ENCODE measurements at regions not wholly inside any gene's neighbourhood (a gene's known extent, or its start where the extent isn't known, plus 50 kb on each side); places are given as distances from the start of the nearest gene placed in this dataset.

GRCh38 chrX:42466332-42467046 lies 311.5 kb downstream of the PPP1R2C start:
- H2AFZ ChIP-seq (ENCODE audit: low read length) = no peak overlapping the region
- H3K4me3 ChIP-seq (ENCODE audit: insufficient read depth, low read length) = no peak overlapping the region
- no peak overlapping the region for H3K4me2 ChIP-seq (ENCODE audit: insufficient read depth, low read length)
- DNase-seq (ENCODE audit: insufficient read length, low spot score, missing footprints) = no peak
- H3K27me3 ChIP-seq (ENCODE audit: insufficient read depth, low read length) = no peaks in the 10 kb centered on the region
- TF ChIP-seq, protein P1, sequence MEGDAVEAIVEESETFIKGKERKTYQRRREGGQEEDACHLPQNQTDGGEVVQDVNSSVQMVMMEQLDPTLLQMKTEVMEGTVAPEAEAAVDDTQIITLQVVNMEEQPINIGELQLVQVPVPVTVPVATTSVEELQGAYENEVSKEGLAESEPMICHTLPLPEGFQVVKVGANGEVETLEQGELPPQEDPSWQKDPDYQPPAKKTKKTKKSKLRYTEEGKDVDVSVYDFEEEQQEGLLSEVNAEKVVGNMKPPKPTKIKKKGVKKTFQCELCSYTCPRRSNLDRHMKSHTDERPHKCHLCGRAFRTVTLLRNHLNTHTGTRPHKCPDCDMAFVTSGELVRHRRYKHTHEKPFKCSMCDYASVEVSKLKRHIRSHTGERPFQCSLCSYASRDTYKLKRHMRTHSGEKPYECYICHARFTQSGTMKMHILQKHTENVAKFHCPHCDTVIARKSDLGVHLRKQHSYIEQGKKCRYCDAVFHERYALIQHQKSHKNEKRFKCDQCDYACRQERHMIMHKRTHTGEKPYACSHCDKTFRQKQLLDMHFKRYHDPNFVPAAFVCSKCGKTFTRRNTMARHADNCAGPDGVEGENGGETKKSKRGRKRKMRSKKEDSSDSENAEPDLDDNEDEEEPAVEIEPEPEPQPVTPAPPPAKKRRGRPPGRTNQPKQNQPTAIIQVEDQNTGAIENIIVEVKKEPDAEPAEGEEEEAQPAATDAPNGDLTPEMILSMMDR (IDR thresholded peaks at IDR 0.05; ENCODE audit: extremely low read depth, low read depth, low read length) = no peak
- no peaks in the 10 kb centered on the region for H3K79me2 ChIP-seq (ENCODE audit: insufficient read depth, low read length)
- H3K4me1 ChIP-seq (ENCODE audit: insufficient read depth, low read length) = no peaks in the 10 kb centered on the region
- H3K27ac ChIP-seq (ENCODE audit: low read depth, low read length) = no peak overlapping the region
- H3K9me3 ChIP-seq (ENCODE audit: low read depth, low read length) = no peaks in the 10 kb centered on the region
- H3K36me3 ChIP-seq (ENCODE audit: insufficient read depth, low read length) = no peaks in the 10 kb centered on the region
- no peaks in the 10 kb centered on the region for H4K20me1 ChIP-seq (ENCODE audit: insufficient read depth, low read length)

DNA sequence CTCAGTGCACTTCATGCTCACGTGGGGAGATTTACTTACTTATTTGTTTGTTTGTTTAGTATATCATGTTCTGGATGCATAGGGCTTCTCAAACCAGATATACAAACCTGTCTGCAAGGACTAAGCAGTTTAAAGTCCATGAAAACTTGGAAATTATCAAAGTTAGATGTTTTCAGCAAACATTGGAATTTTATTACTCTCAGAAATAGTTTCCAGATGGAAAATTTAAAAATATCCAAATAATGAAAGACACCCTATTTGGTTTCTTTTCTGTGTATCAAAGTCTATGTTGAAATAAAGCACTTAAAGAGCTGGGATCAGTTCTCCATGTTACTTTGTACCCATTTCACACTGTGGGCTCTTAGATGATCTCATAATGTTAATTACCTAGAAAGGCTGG lies 312.1 kb downstream of the PPP1R2C start:
- Histone ChIP-seq H4K20me1 (ENCODE audit: insufficient read depth, low read length) (no peaks in the 10 kb centered on the region), H3K9me3 (ENCODE audit: low read depth, low read length) (no peaks in the 10 kb centered on the region), H3K4me1 (ENCODE audit: insufficient read depth, low read length) (no peaks in the 10 kb centered on the region), H3K27me3 (ENCODE audit: insufficient read depth, low read length) (no peaks in the 10 kb centered on the region), H2AFZ (ENCODE audit: low read length) (no peak overlapping the region), H3K4me2 (ENCODE audit: insufficient read depth, low read length) (no peak overlapping the region), H3K36me3 (ENCODE audit: insufficient read depth, low read length) (no peaks in the 10 kb centered on the region), H3K27ac (ENCODE audit: low read depth, low read length) (no peak overlapping the region), H3K79me2 (ENCODE audit: insufficient read depth, low read length) (no peaks in the 10 kb centered on the region), H3K4me3 (ENCODE audit: insufficient read depth, low read length) (no peak overlapping the region)
- DNase-seq (ENCODE audit: insufficient read length, low spot score, missing footprints) = no peak
- TF ChIP-seq, protein P1 (IDR thresholded peaks at IDR 0.05; ENCODE audit: extremely low read depth, low read depth, low read length) = no peak

- H3K79me2 ChIP-seq (ENCODE audit: insufficient read depth, low read length) = no peaks in the 10 kb centered on the region
- no peak overlapping the region for H3K4me3 ChIP-seq (ENCODE audit: insufficient read depth, low read length)
- H2AFZ ChIP-seq (ENCODE audit: low read length) = no peak overlapping the region
- TF ChIP-seq, protein P1 (IDR thresholded peaks at IDR 0.05; ENCODE audit: extremely low read depth, low read depth, low read length) = no peak
- no peak for DNase-seq (ENCODE audit: insufficient read length, low spot score, missing footprints)
- H3K9me3 ChIP-seq (ENCODE audit: low read depth, low read length) = no peaks in the 10 kb centered on the region
- H3K4me2 ChIP-seq (ENCODE audit: insufficient read depth, low read length) = no peak overlapping the region
- H3K27me3 ChIP-seq (ENCODE audit: insufficient read depth, low read length) = no peaks in the 10 kb centered on the region
- H4K20me1 ChIP-seq (ENCODE audit: insufficient read depth, low read length) = no peaks in the 10 kb centered on the region
- H3K4me1 ChIP-seq (ENCODE audit: insufficient read depth, low read length) = no peaks in the 10 kb centered on the region
- no peaks in the 10 kb centered on the region for H3K36me3 ChIP-seq (ENCODE audit: insufficient read depth, low read length)
- H3K27ac ChIP-seq (ENCODE audit: low read depth, low read length) = no peak overlapping the region
Measured at GRCh38 chrX:42463706-42464490, 314.1 kb downstream of the PPP1R2C start.

- DNase-seq (ENCODE audit: insufficient read length, low spot score, missing footprints) = no peak
- Histone ChIP-seq H3K27ac (ENCODE audit: low read depth, low read length) (no peak overlapping the region), H3K36me3 (ENCODE audit: insufficient read depth, low read length) (no peaks in the 10 kb centered on the region), H3K4me1 (ENCODE audit: insufficient read depth, low read length) (no peaks in the 10 kb centered on the region), H2AFZ (ENCODE audit: low read length) (no peak overlapping the region), H3K4me3 (ENCODE audit: insufficient read depth, low read length) (no peak overlapping the region), H3K9me3 (ENCODE audit: low read depth, low read length) (no peaks in the 10 kb centered on the region), H3K27me3 (ENCODE audit: insufficient read depth, low read length) (no peaks in the 10 kb centered on the region), H3K79me2 (ENCODE audit: insufficient read depth, low read length) (no peaks in the 10 kb centered on the region), H3K4me2 (ENCODE audit: insufficient read depth, low read length) (no peak overlapping the region), H4K20me1 (ENCODE audit: insufficient read depth, low read length) (no peaks in the 10 kb centered on the region)
- TF ChIP-seq, protein P1 (IDR thresholded peaks at IDR 0.05; ENCODE audit: extremely low read depth, low read depth, low read length) = no peak
Measured at GRCh38 chrX:42462917-42463316, 315.0 kb downstream of the PPP1R2C start.

All from osteoblast (primary cell).